ENCODE measurements at regions not wholly inside any gene's neighbourhood (a gene's known extent, or its start where the extent isn't known, plus 50 kb on each side); places are given as distances from the start of the nearest gene placed in this dataset.
A peak's percentile ranks its signal among the peaks of the same experiment; 100 is the strongest.

- H3K27me3 ChIP-seq = peaks cover 0 to 4% (median 0%) of the 10 kb centered on the region in 4 donors
- 89 to 91% methylated on average over 4 of the region's 4 CpGs for WGBS, 2 donors
- no peaks in the 10 kb centered on the region for H3K9me3 ChIP-seq
- DNase-seq = no peak
- no peak overlapping the region for H3K27ac ChIP-seq
- no peaks in the 10 kb centered on the region for H3K4me1 ChIP-seq
- TF ChIP-seq CTCF (IDR thresholded peaks at IDR 0.05) = no peak
- intact Hi-C loops (cut with DNase I) = no loop called here
- FAIRE-seq = no peak
- H3K36me3 ChIP-seq = no peaks in the 10 kb centered on the region
- ATAC-seq = no peak
- H3K4me3 ChIP-seq = no peak overlapping the region
These were observed 53.0 kb upstream of the TCF21 start for GRCh38 chr6:133835901-133836300.

GRCh38 chr6:133837801-133838349, 51.0 kb upstream of the TCF21 start:
- no peak for FAIRE-seq
- intact Hi-C loops (cut with DNase I) = no loop called here
- WGBS, 2 donors = 5 to 7% methylated on average over 30 of the region's 30 CpGs

More at GRCh38 chr6:133837801-133838349, 51.0 kb upstream of the TCF21 start:
- Histone ChIP-seq H3K27me3 (no peaks in the 10 kb centered on the region), H3K4me1 (no peaks in the 10 kb centered on the region), H3K36me3 (no peaks in the 10 kb centered on the region), H3K4me3 (peak overlapping the region; percentile 34 to 43 (median 40)), H3K9me3 (no peaks in the 10 kb centered on the region), H3K27ac (no peak overlapping the region)
- peak; percentile 75 to 84 (median 80) for TF ChIP-seq CTCF (IDR thresholded peaks at IDR 0.05)
- DNase-seq (peak; percentile 46 to 89 (median 74)), ATAC-seq (peak; percentile 94 to 99 (median 98))
